Suprapubic skin (tissue), 4 donors: ENCODE measurements at regions not wholly inside any gene's neighbourhood (a gene's known extent, or its start where the extent isn't known, plus 50 kb on each side); places are given as distances from the start of the nearest gene placed in this dataset.

Source experiments
- DNase-seq, 2 donors: peaks; one replicate each; pipeline ENCODE4 v3.0.0-alpha.2; 2019; ENCODE audit warnings: low spot score in 2 of 2
- H3K27ac ChIP-seq: fragments of 200-600 bp; sonication (generic); one replicate; pipeline ENCODE4 v1.5.1; 2019
- H3K27me3 ChIP-seq: fragments of 200-600 bp; sonication (generic); one replicate; pipeline ENCODE4 v1.5.1; 2019
- H3K36me3 ChIP-seq: fragments of 200-600 bp; sonication (generic); one replicate; pipeline ENCODE4 v1.5.1; 2019
- H3K4me1 ChIP-seq: fragments of 200-600 bp; sonication (generic); one replicate; pipeline ENCODE4 v1.5.1; 2019
- H3K4me3 ChIP-seq: fragments of 200-600 bp; sonication (generic); one replicate; pipeline ENCODE4 v1.5.1; 2019; ENCODE audit warnings: mild to moderate bottlenecking
- H3K9me3 ChIP-seq: fragments of 200-600 bp; sonication (generic); one replicate; pipeline ENCODE4 v1.5.1; 2019
- CTCF ChIP-seq, 2 donors: fragments of 200-600 bp in 1 of 2; fragments of 450-650 bp in 1 of 2; sonication (generic) in 1 of 2; IDR thresholded peaks; one replicate each; pipeline ENCODE4 v1.5.1; 2016 to 2019; ENCODE audit warnings: antibody characterized with exemption in 2 of 2, mild to moderate bottlenecking in 1 of 2, moderate library complexity in 1 of 2
- EP300 ChIP-seq: sonication (generic); formaldehyde crosslinking; IDR thresholded peaks from one replicate; pipeline ENCODE4 v1.6.1; 2017; ENCODE audit warnings: antibody characterized with exemption
- POLR2A ChIP-seq, 2 donors: fragments of 450-650 bp; IDR thresholded peaks; one replicate each; pipeline ENCODE4 v1.6.1; 2017; ENCODE audit warnings: antibody characterized with exemption in 2 of 2, mild to moderate bottlenecking in 2 of 2, moderate library complexity in 2 of 2
- POLR2AphosphoS5 ChIP-seq, 3 donors: sonication (generic); formaldehyde crosslinking; IDR thresholded peaks; one replicate each; pipeline ENCODE4 v1.6.1; 2017; ENCODE audit warnings: antibody characterized with exemption in 3 of 3
- WGBS: methylation state at CpG from one replicate; pipeline ENCODE4 v1.1.5; 2018; 5-methylcytosine and 5-hydroxymethylcytosine counted together

GRCh38 chr15:70204652-70205051, 106.9 kb upstream of the TLE3 start:
- H3K4me3 ChIP-seq, result no peak overlapping the region
- no peak for DNase-seq
- 88% methylated on average over 1 of the region's 1 CpG for WGBS
- H3K9me3 ChIP-seq, result no peaks in the 10 kb centered on the region
- H3K27ac ChIP-seq, result no peak overlapping the region
- H3K4me1 ChIP-seq, result peaks cover 24% of the 10 kb centered on the region
- H3K36me3 ChIP-seq, result no peaks in the 10 kb centered on the region
- no peak for TF ChIP-seq POLR2AphosphoS5 (IDR thresholded peaks at IDR 0.05)
- no peak for TF ChIP-seq CTCF (IDR thresholded peaks at IDR 0.05)
- no peak for TF ChIP-seq POLR2A (IDR thresholded peaks at IDR 0.05)
- TF ChIP-seq EP300, result no peak
- H3K27me3 ChIP-seq, result no peaks in the 10 kb centered on the region

- H3K36me3 ChIP-seq, result no peaks in the 10 kb centered on the region
- H3K4me3 ChIP-seq, result no peak overlapping the region
- no peak for DNase-seq
- no peak for TF ChIP-seq EP300
- TF ChIP-seq POLR2A (IDR thresholded peaks at IDR 0.05), result no peak
- TF ChIP-seq CTCF (IDR thresholded peaks at IDR 0.05), result no peak
- TF ChIP-seq POLR2AphosphoS5 (IDR thresholded peaks at IDR 0.05), result no peak
- H3K27me3 ChIP-seq, result no peaks in the 10 kb centered on the region
- whole genome bisulfite sequencing, result 67% methylated on average over 8 of the region's 8 CpGs
- no peak overlapping the region for H3K27ac ChIP-seq
- H3K9me3 ChIP-seq, result no peaks in the 10 kb centered on the region
- peaks cover 29% of the 10 kb centered on the region for H3K4me1 ChIP-seq
Observed at GRCh38 chr15:70203981-70204560, 106.4 kb upstream of the TLE3 start.

- no peak overlapping the region for H3K4me3 ChIP-seq
- peaks cover 41% of the 10 kb centered on the region for H3K4me1 ChIP-seq
- no peaks in the 10 kb centered on the region for H3K36me3 ChIP-seq
- no peaks in the 10 kb centered on the region for H3K9me3 ChIP-seq
- TF ChIP-seq POLR2AphosphoS5 (IDR thresholded peaks at IDR 0.05), result no peak
- TF ChIP-seq CTCF (IDR thresholded peaks at IDR 0.05), result no peak
- TF ChIP-seq POLR2A (IDR thresholded peaks at IDR 0.05), result no peak
- no peak for TF ChIP-seq EP300
- no peak for DNase-seq
- H3K27me3 ChIP-seq, result no peaks in the 10 kb centered on the region
- H3K27ac ChIP-seq, result no peak overlapping the region
- WGBS, result 56% methylated on average over 2 of the region's 2 CpGs
Observed at GRCh38 chr15:70202756-70203155, 105.0 kb upstream of the TLE3 start.

- TF ChIP-seq POLR2A (IDR thresholded peaks at IDR 0.05), result no peak
- no peak for TF ChIP-seq EP300
- TF ChIP-seq CTCF (IDR thresholded peaks at IDR 0.05), result no peak
- TF ChIP-seq POLR2AphosphoS5 (IDR thresholded peaks at IDR 0.05), result no peak
- H3K36me3 ChIP-seq, result no peaks in the 10 kb centered on the region
- no peaks in the 10 kb centered on the region for H3K9me3 ChIP-seq
- WGBS, result 56% methylated on average over 6 of the region's 6 CpGs
- H3K27me3 ChIP-seq, result no peaks in the 10 kb centered on the region
- no peak overlapping the region for H3K27ac ChIP-seq
- H3K4me1 ChIP-seq, result peaks cover 55% of the 10 kb centered on the region
- no peak overlapping the region for H3K4me3 ChIP-seq
- DNase-seq, result no peak
Observed at GRCh38 chr15:70201425-70201775, 103.7 kb upstream of the TLE3 start.

- Histone ChIP-seq H3K4me3 (no peak overlapping the region), H3K36me3 (no peaks in the 10 kb centered on the region), H3K27ac (peak overlapping the region; percentile 72), H3K4me1 (peaks cover 61% of the 10 kb centered on the region), H3K27me3 (no peaks in the 10 kb centered on the region), H3K9me3 (no peaks in the 10 kb centered on the region)
- 36% methylated on average over 23 of the region's 23 CpGs for WGBS
- DNase-seq, result no peak
- TF ChIP-seq EP300 (no peak), POLR2A (IDR thresholded peaks at IDR 0.05) (no peak), POLR2AphosphoS5 (IDR thresholded peaks at IDR 0.05) (peak in 2 of 3 donors; percentile 26), CTCF (IDR thresholded peaks at IDR 0.05) (no peak)
Observed at GRCh38 chr15:70200511-70201424, 103.1 kb upstream of the TLE3 start.
